COR-L47 (cell line): ENCODE measurements at regions not wholly inside any gene's neighbourhood (a gene's known extent, or its start where the extent isn't known, plus 50 kb on each side); places are given as distances from the start of the nearest gene placed in this dataset.

Experiments
- DNase-seq: peaks from one replicate; lab custom pipeline; 2025; lab: John Stamatoyannopoulos, UW

- no peak for DNase-seq
These were observed 242.1 kb upstream of the JUN start for GRCh38 chr1:59025898-59026426.

DNA sequence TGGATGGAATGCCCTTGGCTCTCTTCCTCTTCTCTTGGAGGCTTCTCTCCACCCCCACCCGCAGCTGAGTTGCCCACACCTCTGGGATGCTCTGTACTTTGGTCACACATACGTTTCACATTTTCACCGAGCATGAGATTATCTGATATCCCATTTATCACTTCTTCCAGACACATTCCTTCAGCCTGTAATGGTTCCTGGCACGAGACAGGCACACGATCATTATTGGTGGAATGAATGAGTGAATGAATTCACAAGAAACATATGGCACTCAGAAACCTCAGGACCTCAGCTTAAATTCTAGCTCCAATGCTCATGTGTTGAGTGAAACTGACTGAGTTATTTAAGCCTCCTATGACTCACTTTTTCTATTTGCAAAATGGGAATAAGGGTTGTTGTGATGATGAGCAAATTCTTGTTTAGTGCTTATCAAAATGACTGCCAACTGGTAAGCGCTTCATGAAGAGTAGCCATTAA lies 242.7 kb upstream of the JUN start:
- no peak for DNase-seq

GRCh38 chr1:59027177-59027576 lies 243.3 kb upstream of the JUN start:
- no peak for DNase-seq

GRCh38 chr1:59028048-59028447 lies 244.2 kb upstream of the JUN start:
- DNase-seq: no peak

DNA sequence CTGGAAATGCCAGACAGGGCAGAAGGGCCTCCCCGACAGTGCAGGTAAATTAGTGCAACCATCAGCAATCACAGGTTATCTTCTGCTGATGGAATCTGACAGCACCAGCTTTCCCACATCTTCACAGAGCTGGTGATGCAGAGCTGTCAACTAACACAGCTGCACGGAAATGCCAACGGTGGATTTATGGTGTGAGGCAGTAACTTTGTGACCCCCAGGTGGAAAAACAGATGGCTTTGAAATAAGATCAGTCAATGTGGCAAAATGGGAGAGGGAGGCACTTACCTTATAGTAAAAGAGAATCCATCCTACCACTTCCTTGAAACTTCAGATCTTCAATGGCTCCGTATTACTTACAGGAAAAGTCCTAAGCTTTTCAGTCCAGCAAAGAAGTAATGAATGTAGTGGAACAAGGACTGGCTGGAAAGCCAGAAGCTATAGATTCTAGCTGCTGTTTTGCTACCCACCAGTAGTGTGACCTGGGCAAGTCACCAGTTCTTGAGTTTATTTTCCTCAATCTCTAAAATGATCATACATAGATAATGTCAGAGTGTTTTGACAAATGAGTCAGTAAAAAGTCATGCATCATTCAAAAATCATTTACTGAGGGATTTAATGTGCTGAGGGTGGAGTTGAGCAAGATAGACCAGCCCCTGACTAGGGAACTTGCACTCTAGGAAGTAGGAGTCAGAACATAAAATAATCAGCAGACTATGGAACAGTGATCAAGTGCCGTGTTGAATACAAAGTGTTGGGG lies 245.7 kb upstream of the JUN start:
- no peak for DNase-seq

GRCh38 chr1:59032228-59032627 lies 248.4 kb upstream of the JUN start:
- no peak for DNase-seq

- DNase-seq: no peak
These were observed 249.9 kb upstream of the JUN start for GRCh38 chr1:59033761-59034160.

- no peak for DNase-seq
These were observed 251.1 kb upstream of the JUN start for GRCh38 chr1:59034925-59035324.

DNA sequence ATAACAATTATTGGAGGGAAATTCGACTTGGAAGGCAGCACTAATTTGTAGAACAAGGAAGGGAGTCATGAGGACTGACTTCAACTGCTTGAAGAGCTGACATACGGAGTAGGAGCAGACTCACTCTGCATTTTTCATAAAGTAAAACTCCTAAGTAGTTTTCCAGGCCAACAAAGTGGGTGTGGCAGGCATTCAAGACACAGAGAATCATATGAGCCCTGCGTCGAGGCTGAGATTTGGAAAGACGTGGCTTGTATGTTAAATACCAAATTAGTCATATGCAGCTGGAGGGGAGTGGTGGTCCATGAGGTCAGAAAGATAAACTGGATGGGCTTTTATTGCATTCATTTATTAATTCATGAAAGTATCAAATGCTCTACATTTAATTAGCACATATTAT lies 255.7 kb upstream of the JUN start:
- no peak for DNase-seq

DNA sequence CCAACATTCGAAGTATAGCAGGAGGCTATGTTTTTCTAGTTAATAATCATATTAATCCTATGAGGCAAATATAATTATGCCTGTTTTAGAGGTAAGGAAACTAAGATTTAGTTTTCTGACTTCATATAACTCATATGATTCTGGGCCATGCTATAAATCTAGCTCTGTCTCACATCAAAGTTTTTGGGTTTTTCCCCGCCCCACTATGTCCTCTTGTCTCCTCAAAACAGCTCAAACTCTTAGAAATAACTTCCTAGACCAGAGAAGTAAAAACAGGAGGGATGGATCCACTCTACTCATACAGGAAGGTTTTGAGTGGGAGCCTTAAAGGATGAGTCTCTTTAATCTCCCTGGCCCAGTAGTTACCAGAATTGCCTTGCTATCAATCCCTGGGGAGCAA lies 256.4 kb upstream of the FGGY start:
- DNase-seq: no peak

- no peak for DNase-seq
These were observed 255.1 kb upstream of the FGGY start for GRCh38 chr1:59041646-59042277.

- DNase-seq: no peak
These were observed 253.1 kb upstream of the FGGY start for GRCh38 chr1:59043796-59044195.

GRCh38 chr1:59044535-59045121 lies 252.3 kb upstream of the FGGY start:
- no peak for DNase-seq

- DNase-seq: no peak
These were observed 251.8 kb upstream of the FGGY start for GRCh38 chr1:59045137-59045536.

GRCh38 chr1:59045636-59046035 lies 251.3 kb upstream of the FGGY start:
- DNase-seq: no peak

- no peak for DNase-seq
These were observed 250.8 kb upstream of the FGGY start for GRCh38 chr1:59046134-59046533.

- no peak for DNase-seq
These were observed 250.2 kb upstream of the FGGY start for GRCh38 chr1:59046730-59047157.

GRCh38 chr1:59051007-59051406 lies 245.9 kb upstream of the FGGY start:
- DNase-seq: no peak

DNA sequence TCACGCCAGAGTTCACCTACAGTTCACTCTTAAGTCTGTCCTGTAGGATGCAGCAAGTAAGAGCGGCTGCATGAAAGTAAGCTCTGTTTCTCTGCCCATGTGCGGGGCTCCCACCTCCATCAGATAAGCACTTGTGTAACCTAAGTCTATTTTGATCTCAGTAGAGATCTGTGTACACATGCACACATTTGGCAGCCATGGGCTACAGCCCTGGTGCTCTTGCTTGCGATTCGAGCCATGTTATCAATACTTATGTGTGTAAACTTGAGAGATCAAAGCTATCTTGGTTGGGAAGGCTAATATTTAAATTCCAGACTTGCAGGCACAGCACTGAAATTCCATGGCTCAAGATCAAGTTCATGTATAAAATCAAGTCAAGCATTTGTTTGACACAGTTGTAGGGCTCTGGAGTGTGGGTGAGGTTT lies 244.7 kb upstream of the FGGY start:
- no peak for DNase-seq

DNA sequence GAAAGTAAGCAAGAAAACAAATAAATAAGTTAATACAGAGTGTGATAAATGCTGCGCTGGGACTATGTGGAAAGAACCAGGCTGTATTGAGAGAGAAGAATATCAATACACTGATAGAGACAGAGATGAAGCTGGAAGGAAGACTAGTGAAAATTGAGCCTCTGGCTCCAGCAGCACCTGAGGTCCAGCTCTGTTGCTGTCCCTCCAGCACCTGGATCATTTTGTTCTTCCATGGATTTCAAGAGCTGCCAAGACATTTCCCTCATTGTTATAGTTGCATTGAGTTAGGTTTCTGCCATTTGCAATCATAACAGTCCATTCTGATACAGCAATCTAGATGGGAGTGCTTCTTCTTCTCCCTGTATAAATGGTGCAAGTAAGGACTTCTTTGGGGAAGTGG lies 242.7 kb upstream of the FGGY start:
- DNase-seq: no peak

DNA sequence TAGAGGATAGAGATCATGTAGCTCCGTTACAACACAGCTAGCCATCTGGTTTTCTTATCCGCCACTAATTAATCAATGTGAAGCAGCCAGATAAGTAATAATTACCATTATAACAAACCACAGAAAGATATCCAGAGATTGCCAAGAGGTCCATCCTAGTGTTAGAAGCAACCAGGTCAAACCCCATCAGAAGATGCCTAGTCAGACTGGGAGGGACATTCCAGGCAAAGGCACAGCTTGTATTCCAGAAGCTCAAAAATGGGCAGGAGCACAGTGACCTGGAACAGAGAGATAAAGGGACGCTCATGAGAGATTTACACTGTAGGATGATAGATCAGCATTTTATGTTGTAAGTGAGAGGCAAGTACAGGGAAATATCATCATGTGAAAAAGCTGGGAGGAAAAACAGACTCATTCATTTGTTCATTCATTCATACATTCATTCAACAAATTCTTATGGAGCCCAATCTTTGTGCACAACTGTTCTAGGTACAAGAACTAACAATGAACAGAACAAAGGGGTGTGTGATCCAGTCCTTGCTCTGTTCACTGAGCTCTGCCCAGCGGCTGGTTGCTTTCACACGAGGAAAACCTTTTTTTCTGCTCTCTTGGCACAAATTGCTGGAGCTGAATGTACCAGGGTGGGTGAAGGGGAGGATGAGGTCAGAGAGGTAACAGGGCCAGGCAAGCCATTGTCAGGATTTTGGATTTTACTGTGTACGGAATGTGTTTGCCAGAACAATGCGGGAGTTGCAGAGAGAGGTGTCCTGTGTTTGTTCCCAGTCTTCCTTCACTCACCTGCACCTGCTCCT lies 240.8 kb upstream of the FGGY start:
- no peak for DNase-seq

DNA sequence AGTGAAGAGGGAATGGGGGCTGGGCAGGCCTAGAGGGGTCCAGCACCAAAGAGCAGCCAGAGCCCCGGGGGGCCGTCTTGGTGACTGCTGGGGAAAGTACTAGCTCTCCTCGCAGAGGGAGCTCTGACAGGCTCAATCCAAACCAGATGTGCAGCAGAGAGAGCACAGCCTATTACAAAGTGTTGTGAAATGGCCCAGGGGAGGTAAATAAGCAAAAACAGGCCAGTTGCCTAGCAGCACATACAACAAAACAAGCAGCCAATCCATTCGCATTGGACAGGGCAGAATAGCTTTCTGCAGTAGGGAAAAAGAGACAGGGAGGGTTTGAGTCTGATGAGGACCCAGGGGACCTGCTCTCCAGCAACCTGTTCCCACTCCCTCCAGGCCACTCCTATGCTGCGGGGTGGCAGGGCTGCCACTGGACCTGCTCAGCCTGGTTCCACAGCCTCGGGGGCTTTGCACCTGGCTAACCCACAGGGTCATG lies 239.6 kb upstream of the FGGY start:
- no peak for DNase-seq
